H1 (cell line): ENCODE measurements at regions not wholly inside any gene's neighbourhood (a gene's known extent, or its start where the extent isn't known, plus 50 kb on each side); places are given as distances from the start of the nearest gene placed in this dataset.

Experiments used
- KDM1A ChIP-seq: fragments of 200-600, 300-600 bp; sonication (generic); IDR thresholded peaks from 2 replicates; pipeline ENCODE4 v1.7.1; 2016; ENCODE audit warnings: mild to moderate bottlenecking, low read length, borderline replicate concordance
- SAP30 ChIP-seq: fragments of 300-600 bp; sonication (generic); IDR thresholded peaks from 2 replicates; pipeline ENCODE4 v1.7.1; 2012; ENCODE audit warnings: low read length, moderate library complexity, mild to moderate bottlenecking, inconsistent platforms; ENCODE audit not compliant: insufficient read depth, insufficient replicate concordance
- SP2 ChIP-seq: IDR thresholded peaks from 2 replicates; pipeline ENCODE4 v1.6.1; 2012; ENCODE audit warnings: mild to moderate bottlenecking, low read length, inconsistent platforms
- TF ChIP-seq, protein P1 (sequence below): IDR thresholded peaks from 2 replicates; pipeline ENCODE4 v1.6.1; 2011; ENCODE audit warnings: low read depth, mild to moderate bottlenecking, low read length; ENCODE audit not compliant: insufficient read depth

DNA sequence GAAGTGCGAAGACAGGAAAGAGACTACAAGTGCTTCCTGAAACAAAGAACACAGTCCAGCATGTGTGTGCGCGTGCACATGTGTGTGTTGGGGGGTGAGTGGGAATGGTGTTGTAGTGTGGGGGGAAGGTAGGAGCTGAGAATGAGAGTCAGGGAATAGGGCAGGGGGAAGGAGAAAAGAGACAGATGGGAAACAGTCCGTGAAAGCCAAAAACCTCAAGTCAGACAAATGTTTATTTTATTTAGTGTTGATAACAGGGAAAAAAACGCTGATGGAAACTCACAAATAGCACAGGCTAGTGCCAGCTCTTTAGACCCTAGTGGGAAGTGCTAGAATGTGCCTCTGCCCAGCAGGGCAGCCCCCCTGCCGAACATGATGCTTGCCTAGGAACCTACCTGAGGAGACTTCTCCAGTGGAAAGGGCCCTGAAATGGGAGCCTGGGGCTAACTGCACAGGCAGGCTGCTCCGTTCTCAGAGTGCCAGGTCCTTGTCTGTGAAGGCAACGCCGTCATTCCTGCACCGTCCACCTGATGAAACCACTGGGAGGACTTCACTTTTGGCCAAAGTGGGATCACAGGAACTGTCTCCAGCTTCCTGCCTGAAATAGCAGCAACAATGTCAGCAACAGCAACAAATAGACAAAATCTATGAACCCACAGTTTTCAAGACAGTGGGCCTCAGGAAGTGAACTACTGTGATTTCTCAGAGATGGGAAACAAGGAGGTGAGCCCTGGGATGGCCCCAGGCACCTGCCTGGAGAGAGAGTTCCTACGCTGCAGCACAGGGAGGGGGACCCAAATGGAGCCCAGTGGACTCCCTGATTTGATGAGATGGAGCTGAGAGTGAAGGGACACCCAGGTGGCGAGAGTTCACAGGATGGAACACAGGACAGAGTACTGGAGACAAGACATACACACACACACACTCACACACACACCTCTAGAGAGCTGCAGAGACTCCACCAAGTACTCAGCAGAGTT lies 379.7 kb downstream of the RPS24 start (continued):
- TF ChIP-seq, protein P1, sequence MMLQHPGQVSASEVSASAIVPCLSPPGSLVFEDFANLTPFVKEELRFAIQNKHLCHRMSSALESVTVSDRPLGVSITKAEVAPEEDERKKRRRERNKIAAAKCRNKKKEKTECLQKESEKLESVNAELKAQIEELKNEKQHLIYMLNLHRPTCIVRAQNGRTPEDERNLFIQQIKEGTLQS, result no peak
- no peak for TF ChIP-seq KDM1A
- TF ChIP-seq SP2, result no peak
- no peak for TF ChIP-seq SAP30
